ENCODE measurements at regions not wholly inside any gene's neighbourhood (a gene's known extent, or its start where the extent isn't known, plus 50 kb on each side); places are given as distances from the start of the nearest gene placed in this dataset.

DNA sequence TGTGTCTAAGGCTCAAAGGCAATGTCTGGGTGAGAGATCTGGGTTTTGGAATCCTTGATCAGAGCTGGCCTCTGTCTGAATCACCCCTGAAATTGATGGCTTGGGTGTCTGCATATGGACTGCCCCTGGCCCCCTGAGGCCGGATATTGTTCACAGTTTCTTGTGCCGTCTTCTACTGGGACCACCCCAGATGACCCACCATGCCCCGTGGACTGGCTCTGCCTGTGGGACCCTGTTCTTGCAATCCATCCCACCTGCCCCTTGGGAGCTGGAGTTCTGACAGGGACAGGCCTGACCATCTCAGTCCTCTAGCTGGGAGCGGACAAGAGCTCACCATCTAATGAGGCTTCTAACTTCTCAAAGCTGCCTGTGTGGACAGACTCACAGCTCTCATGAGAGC lies 119.9 kb downstream of the FAM43A start:
- H3K9me3 ChIP-seq (ENCODE audit: control insufficient read depth, insufficient read depth, low read length) = no peaks in the 10 kb centered on the region
- no peak overlapping the region for H3K9ac ChIP-seq (ENCODE audit: low read depth, low read length)
- H3K4me1 ChIP-seq (ENCODE audit: insufficient read depth, low read length) = peaks cover 7% of the 10 kb centered on the region; the same call in 1 of the 2 replicates
- no peaks in the 10 kb centered on the region for H3K36me3 ChIP-seq (ENCODE audit: insufficient read depth, low read length)

DNA sequence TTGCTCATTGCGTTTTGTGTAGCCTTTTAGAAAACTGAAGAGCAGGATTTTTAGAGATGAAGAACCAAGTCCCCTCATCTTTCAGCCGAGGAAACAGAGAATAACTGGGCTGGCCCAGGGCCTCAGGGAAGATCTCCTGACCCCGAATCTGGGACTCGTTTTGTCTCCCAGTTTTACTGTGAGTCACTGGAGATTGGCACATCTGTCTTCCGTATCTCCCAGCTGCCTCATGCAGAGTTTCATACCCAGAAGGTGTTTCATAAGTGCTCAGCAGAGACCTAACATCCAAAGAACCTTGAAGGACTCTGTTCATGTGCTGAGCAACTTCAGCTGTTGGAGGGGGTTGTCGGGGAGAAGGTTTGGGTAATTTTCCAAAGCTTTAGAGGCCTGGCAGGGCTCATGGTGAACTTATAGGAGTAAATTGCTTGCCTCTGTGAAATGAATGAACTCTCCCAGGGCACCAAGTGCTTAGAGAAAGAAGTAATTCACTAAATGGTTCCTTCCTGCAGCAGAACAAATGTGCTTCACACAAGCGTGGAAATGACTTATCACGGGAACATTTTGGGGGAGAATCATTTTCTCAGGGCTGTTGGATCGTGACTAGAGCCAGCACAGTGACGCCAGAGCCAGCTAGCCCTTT lies 121.4 kb downstream of the FAM43A start:
- H3K9me3 ChIP-seq (ENCODE audit: control insufficient read depth, insufficient read depth, low read length) = no peaks in the 10 kb centered on the region
- H3K36me3 ChIP-seq (ENCODE audit: insufficient read depth, low read length) = no peaks in the 10 kb centered on the region
- H3K4me1 ChIP-seq (ENCODE audit: insufficient read depth, low read length) = no peaks in the 10 kb centered on the region
- no peak overlapping the region for H3K9ac ChIP-seq (ENCODE audit: low read depth, low read length)

DNA sequence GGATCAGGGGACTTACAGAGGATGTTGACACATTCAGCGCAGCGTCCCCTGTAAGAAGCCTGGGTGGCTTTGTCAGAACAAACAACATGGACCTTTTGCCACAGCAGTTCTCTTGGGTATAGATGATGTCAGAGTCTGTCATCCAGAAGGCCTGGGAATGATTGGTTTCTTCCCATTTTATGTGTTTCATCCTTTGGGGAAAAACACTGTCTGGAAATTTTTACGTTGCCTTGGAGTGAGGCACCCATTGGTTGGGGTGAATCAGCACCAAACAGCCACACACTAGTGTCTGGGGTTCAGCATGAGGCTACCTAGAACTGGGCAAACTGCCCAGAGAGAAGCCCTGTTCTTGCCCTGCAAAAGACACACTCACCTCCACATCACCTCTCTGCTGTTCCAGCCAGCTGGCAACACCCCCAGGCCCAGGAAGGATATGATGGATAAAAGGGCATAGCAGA lies 123.0 kb downstream of the FAM43A start:
- no peaks in the 10 kb centered on the region for H3K4me1 ChIP-seq (ENCODE audit: insufficient read depth, low read length)
- no peak overlapping the region for H3K9ac ChIP-seq (ENCODE audit: low read depth, low read length)
- no peaks in the 10 kb centered on the region for H3K9me3 ChIP-seq (ENCODE audit: control insufficient read depth, insufficient read depth, low read length)
- no peaks in the 10 kb centered on the region for H3K36me3 ChIP-seq (ENCODE audit: insufficient read depth, low read length)

DNA sequence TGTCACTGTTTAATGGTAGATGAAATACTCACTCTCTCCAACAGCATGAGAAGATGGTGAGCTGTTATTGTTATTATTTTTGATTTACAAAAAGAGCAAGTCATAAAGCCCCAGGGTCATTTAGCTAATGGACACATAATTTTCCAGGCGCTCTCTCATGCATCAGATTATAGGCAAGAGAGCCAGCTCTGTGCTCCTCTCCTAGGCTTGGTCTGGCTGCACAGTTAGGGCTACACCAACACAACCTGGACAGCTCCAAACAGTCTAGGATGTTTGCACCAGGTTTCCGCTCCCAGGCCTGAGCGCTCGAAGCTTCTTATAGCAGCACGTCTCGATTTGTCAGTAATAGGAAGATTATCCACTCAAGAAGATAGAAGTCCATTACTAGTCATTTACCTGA lies 123.7 kb downstream of the FAM43A start:
- Histone ChIP-seq H3K9ac (ENCODE audit: low read depth, low read length) (no peak overlapping the region), H3K9me3 (ENCODE audit: control insufficient read depth, insufficient read depth, low read length) (no peaks in the 10 kb centered on the region), H3K4me1 (ENCODE audit: insufficient read depth, low read length) (no peaks in the 10 kb centered on the region), H3K36me3 (ENCODE audit: insufficient read depth, low read length) (no peaks in the 10 kb centered on the region)

DNA sequence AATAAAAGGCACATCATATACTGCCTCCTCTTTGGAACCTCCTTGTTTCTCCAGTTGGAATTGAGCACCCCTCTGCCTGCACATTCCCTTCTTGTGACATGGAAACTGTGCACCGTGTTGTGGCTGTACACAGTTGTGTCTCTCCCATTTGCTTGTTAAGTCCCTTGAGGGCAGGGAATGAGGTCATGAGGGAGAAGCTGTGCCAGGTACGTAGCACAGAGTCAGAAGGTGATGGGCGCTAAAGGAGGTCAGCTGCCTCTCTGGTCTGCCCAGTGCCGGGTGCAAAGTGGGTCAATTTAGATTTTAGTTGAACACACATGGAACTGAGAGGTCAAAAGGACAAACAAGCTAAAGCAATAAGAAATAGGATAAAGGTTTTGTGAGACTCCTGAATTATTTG lies 124.4 kb downstream of the FAM43A start:
- no peaks in the 10 kb centered on the region for H3K4me1 ChIP-seq (ENCODE audit: insufficient read depth, low read length)
- H3K9me3 ChIP-seq (ENCODE audit: control insufficient read depth, insufficient read depth, low read length) = no peaks in the 10 kb centered on the region
- H3K36me3 ChIP-seq (ENCODE audit: insufficient read depth, low read length) = no peaks in the 10 kb centered on the region
- no peak overlapping the region for H3K9ac ChIP-seq (ENCODE audit: low read depth, low read length)

DNA sequence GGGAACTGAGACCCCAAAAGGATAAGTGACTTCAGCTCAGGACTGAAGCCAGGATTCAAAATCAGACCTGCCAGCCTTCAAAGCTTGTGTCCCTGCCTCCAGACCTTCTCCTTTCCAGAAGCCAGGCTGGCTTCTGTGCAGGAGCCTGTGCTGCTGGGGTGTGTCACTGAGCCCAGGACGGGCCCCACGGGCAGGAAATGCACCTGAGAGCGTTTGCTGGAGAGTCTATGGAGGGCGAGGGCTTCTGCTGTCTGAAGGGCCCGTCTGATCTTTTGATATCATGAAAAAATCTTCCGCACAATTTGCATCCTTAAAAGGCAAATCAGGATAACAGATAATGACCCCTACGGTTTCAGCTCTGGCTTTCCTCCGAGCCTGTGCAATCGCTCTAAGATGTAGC lies 125.4 kb downstream of the FAM43A start:
- Histone ChIP-seq H3K4me1 (ENCODE audit: insufficient read depth, low read length) (no peaks in the 10 kb centered on the region), H3K9me3 (ENCODE audit: control insufficient read depth, insufficient read depth, low read length) (no peaks in the 10 kb centered on the region), H3K9ac (ENCODE audit: low read depth, low read length) (no peak overlapping the region), H3K36me3 (ENCODE audit: insufficient read depth, low read length) (no peaks in the 10 kb centered on the region)

DNA sequence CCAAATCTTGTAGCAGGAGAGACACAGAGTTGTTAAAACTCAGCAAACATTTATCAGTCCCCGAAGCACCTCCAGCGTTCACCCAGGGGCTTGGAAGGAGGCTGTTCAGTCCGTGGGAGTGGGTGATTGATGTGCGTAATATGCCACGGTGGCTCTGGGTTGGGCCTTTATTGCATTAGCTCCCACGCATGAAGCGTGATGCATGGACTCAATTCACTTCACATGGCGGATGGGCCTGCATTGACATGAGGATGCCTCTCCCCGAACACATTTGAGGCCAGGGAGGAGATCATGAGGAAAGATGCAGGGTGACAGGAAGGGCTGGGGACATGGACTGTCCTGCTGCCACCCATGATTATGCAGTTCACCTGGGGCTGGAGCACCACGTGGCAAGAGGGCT lies 126.5 kb downstream of the FAM43A start:
- H3K9me3 ChIP-seq (ENCODE audit: control insufficient read depth, insufficient read depth, low read length) = no peaks in the 10 kb centered on the region
- no peak overlapping the region for H3K9ac ChIP-seq (ENCODE audit: low read depth, low read length)
- H3K4me1 ChIP-seq (ENCODE audit: insufficient read depth, low read length) = no peaks in the 10 kb centered on the region

DNA sequence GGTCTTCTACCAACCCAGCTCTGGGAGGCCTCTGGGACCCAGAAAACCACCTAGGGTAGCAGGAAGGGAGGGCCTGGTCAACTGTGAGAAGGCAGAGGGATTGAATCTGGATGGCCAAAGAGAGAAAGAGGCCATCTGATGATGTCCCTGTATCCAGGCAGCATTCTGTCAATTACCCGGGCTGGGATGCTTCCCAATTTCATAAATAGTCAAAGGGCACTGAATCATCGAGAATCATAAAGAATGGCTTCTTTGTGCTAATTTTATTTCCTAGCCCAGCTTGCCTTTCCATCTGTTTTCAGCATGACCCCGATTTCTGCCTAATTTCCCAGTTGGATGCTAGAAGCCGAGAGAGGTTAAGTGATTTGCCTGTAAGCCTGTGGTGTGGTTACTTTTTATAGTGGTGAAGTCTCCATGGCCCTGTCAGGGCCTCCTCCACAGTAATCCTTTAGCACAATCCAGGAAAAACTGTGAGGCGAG lies 129.2 kb downstream of the FAM43A start:
- H3K36me3 ChIP-seq (ENCODE audit: insufficient read depth, low read length) = no peaks in the 10 kb centered on the region
- no peaks in the 10 kb centered on the region for H3K9me3 ChIP-seq (ENCODE audit: control insufficient read depth, insufficient read depth, low read length)
- no peak overlapping the region for H3K9ac ChIP-seq (ENCODE audit: low read depth, low read length)
- H3K4me1 ChIP-seq (ENCODE audit: insufficient read depth, low read length) = peaks cover 5% of the 10 kb centered on the region

More for the DNA sequence above, 126.5 kb downstream of the FAM43A start:
- H3K36me3 ChIP-seq (ENCODE audit: insufficient read depth, low read length) = no peaks in the 10 kb centered on the region

DNA sequence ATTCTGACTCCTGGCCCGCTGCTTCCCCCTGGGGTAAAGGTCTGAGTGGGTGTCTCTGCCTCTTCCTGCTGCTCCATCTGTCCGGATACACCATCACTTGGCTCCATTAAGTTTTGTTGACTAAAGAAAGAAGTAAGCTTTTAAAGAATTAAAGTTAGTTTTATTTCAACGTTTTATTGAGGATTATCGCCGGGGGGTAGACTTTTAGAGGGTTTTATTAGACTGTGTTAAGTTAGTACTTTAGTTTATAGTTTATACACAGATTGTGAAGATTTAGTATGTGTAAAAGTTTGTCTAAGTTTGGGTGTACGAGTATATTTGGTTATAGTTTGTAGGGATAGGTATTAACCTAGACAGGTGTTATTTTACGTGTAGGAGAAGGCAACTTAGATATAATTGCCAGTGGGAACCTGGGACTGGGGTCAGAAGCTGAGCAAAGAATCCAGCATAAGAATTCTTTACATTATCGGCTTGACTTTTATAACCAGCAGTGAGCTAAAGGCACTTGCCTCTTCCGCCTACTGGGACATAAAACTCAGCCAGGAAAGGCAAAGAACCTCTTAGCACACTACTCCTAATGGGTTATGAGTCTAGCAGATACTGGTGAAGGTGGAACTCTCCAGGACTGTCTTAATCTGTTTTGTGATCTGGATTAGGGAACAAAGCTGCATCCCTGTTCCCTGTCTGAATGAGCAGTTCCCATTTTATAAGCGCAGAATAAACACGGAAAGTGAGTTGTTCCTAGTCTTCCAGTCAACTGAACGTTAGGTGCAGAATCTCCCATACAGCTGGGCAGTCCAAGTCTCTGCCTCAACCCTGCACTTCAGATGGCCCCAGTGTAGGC lies 131.3 kb downstream of the FAM43A start:
- no peaks in the 10 kb centered on the region for H3K36me3 ChIP-seq (ENCODE audit: insufficient read depth, low read length)
- H3K4me1 ChIP-seq (ENCODE audit: insufficient read depth, low read length) = peaks cover 5% of the 10 kb centered on the region
- H3K9me3 ChIP-seq (ENCODE audit: control insufficient read depth, insufficient read depth, low read length) = no peaks in the 10 kb centered on the region
- no peak overlapping the region for H3K9ac ChIP-seq (ENCODE audit: low read depth, low read length)

DNA sequence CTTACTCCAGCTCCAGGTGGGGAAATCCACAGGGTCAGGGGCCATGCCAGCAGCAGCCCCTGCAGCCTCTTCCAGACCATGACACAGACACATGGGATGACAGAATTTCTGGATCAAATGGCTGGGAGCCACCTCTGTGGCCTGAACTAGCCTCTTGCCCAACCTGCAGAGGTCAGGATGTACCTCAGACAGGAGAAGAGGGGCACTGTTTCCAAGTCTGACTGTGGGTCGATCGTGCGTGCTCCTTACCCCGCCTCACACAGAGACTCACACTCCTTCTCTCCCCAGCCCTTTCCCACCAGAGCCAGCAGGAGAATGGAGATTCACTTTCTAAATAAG lies 131.9 kb downstream of the FAM43A start:
- H3K36me3 ChIP-seq (ENCODE audit: insufficient read depth, low read length) = no peaks in the 10 kb centered on the region
- H3K9ac ChIP-seq (ENCODE audit: low read depth, low read length) = no peak overlapping the region
- peaks cover 5% of the 10 kb centered on the region for H3K4me1 ChIP-seq (ENCODE audit: insufficient read depth, low read length)
- no peaks in the 10 kb centered on the region for H3K9me3 ChIP-seq (ENCODE audit: control insufficient read depth, insufficient read depth, low read length)

DNA sequence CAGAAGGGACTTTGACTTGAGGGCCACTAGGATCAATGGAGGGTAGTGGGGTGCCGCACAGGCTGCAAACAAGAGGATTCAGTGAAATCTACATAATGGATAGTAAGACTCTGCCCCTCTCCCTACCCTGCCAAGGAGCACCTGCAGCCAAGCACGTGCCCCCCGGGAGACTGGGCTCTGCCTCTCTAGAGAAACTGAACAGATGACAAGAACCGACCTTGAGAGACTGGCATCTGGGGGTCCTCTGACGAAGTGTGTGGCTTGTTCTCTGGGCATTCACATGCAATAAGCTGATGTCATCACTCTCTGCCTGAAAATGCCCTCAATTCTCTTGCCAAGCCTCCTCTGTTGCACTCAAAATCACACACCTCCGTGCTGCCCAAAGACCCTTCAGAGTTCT lies 132.3 kb downstream of the FAM43A start:
- peaks cover 5% of the 10 kb centered on the region for H3K4me1 ChIP-seq (ENCODE audit: insufficient read depth, low read length)
- H3K36me3 ChIP-seq (ENCODE audit: insufficient read depth, low read length) = no peaks in the 10 kb centered on the region
- H3K9ac ChIP-seq (ENCODE audit: low read depth, low read length) = no peak overlapping the region
- H3K9me3 ChIP-seq (ENCODE audit: control insufficient read depth, insufficient read depth, low read length) = no peaks in the 10 kb centered on the region

DNA sequence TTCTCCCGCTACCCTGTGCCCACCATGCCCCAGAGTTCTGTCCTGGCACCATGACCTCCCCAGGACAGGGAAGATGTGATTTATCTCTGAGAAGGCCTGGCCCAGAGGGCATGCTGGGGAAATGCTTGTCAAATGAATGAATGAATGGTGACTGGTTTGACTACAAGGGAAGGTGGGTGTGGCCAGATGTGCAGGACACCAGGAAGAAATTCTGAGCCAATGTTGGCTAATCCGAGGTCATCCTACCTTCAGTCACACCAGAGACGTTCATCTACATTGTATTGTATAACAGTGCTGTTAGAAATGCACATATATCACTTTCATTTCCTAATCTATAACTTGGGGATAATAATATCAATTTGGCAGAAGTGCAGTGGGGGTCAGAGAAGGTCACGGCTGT lies 138.4 kb downstream of the FAM43A start:
- Histone ChIP-seq H3K36me3 (ENCODE audit: insufficient read depth, low read length) (no peaks in the 10 kb centered on the region), H3K4me1 (ENCODE audit: insufficient read depth, low read length) (no peaks in the 10 kb centered on the region), H3K9me3 (ENCODE audit: control insufficient read depth, insufficient read depth, low read length) (no peaks in the 10 kb centered on the region), H3K9ac (ENCODE audit: low read depth, low read length) (no peak overlapping the region)

DNA sequence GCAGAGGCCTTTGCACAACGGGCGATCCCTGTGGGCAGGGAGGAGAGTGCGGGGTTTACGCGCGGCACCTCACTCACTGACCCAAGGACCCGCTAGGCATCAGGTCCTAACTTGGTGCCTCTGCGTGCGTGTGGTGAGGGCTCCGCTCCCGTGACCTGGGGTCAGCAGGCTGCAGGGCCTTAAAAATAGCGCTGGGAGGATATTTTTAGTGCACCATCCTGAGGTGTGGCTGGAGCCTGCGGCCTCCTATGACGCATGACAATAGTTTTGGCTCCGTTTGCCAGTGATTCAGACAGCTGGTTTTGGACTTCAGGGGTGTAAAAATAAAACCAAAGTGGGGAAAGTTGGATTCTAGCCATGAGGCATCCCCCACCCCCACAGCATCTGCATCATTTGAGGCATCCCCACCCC lies 139.0 kb downstream of the FAM43A start:
- no peaks in the 10 kb centered on the region for H3K9me3 ChIP-seq (ENCODE audit: control insufficient read depth, insufficient read depth, low read length)
- no peaks in the 10 kb centered on the region for H3K4me1 ChIP-seq (ENCODE audit: insufficient read depth, low read length)
- no peak overlapping the region for H3K9ac ChIP-seq (ENCODE audit: low read depth, low read length)
- no peaks in the 10 kb centered on the region for H3K36me3 ChIP-seq (ENCODE audit: insufficient read depth, low read length)

DNA sequence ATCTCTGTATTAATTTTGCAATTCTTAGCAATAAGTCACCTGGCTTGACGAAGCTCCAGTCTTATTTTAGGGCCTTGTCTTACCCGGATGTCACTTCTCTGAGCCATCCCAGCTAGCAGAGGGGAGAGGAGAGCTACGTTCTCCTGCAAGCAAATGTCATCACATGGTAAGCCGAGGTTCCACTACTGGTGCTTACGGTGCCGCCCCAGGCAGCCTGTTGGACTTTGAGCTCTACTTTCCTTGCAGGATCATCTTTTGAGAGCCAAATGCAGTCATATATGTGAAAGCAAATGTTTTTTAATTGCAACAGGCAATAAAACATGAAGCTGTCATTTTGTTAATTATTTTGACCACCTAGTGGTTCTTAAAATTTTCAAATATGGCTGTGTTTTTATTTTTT lies 140.9 kb downstream of the FAM43A start:
- H3K4me1 ChIP-seq (ENCODE audit: insufficient read depth, low read length) = no peaks in the 10 kb centered on the region
- no peaks in the 10 kb centered on the region for H3K9me3 ChIP-seq (ENCODE audit: control insufficient read depth, insufficient read depth, low read length)
- H3K36me3 ChIP-seq (ENCODE audit: insufficient read depth, low read length) = no peaks in the 10 kb centered on the region
- no peak overlapping the region for H3K9ac ChIP-seq (ENCODE audit: low read depth, low read length)

DNA sequence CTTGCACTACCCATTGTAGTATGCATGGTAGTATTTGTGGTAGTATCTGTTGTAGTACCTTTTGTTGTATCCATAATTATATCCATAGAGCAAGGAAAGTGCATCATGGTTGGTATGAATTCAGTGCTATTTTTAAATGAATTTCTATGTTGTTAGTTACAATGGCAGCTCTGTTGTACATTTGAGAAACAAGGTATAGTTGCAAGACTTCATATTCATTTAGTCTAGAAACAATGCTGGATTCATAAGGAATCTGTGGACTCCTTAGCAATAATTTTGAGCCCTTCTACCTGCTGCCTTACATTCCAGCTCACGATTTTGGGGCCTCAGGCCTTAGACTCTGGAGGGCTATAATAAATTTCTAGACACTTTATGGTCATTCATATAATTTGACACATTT lies 141.8 kb downstream of the FAM43A start:
- H3K9me3 ChIP-seq (ENCODE audit: control insufficient read depth, insufficient read depth, low read length) = no peaks in the 10 kb centered on the region
- no peaks in the 10 kb centered on the region for H3K4me1 ChIP-seq (ENCODE audit: insufficient read depth, low read length)
- H3K9ac ChIP-seq (ENCODE audit: low read depth, low read length) = no peak overlapping the region
- H3K36me3 ChIP-seq (ENCODE audit: insufficient read depth, low read length) = no peaks in the 10 kb centered on the region
